GM19455 (cell line): ENCODE measurements at regions not wholly inside any gene's neighbourhood (a gene's known extent, or its start where the extent isn't known, plus 50 kb on each side); places are given as distances from the start of the nearest gene placed in this dataset.
"Not testable (repeated sequence)": the region's sequence is repeated elsewhere in the genome, so short reads cannot be mapped to it uniquely, and the experiment has no call there.

ENCODE experiments used
- ATAC-seq: cut with Tn5 transposase; IDR thresholded peaks from one replicate; pipeline ENCODE4 v1.9.1; 2021; ENCODE audit not compliant: unreplicated experiment

DNA sequence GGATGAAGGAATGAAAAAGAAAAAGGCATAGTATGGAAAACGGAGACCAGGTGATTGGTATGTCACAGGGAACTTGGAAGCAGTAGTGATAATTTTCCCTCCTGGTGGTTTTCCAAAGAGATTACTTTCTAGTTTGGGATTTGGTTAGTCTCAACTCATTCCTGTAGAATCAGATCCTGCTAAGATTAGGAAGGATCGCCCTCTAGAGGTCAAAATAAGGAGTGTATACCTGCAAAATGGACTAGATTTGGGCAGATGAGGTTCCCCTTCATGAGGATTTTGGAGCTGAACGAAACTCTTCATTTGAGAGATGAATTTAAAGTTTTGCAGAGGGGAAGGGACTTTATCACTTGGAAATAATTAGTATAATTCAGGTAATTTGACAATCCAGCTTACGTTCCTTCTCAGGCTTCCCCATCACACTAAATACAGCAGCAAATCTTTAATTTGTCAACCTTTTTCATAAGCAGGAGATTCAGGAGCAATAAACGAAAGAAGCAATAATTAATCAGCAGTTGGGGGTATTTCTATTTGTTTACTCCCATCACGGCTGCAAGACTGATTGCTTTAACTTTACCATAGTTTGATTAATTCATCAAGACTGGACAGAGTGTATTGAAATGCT, 65.2 kb downstream of the CCDC195 start:
- ATAC-seq = peak; percentile 67

DNA sequence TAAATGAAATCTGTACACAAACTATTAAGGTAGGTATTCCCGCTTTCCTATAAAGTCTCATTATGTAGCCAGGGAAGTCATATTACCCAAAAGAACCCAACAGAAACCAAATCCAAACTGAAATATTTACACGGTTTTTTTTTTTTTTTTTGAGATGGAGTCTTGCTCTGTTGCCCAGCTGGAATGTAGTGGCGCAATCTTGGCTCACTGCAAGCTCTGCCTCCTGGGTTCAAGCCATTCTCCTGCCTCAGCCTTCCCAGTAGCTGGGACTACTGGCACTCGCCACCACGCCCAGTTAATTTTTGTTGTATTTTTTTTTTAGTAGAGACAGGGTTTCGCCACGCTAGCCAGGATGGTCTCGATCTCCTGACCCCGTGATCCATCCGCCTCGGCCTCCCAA, 62.5 kb upstream of the CUL3 start:
- not testable (repeated sequence) for ATAC-seq

DNA sequence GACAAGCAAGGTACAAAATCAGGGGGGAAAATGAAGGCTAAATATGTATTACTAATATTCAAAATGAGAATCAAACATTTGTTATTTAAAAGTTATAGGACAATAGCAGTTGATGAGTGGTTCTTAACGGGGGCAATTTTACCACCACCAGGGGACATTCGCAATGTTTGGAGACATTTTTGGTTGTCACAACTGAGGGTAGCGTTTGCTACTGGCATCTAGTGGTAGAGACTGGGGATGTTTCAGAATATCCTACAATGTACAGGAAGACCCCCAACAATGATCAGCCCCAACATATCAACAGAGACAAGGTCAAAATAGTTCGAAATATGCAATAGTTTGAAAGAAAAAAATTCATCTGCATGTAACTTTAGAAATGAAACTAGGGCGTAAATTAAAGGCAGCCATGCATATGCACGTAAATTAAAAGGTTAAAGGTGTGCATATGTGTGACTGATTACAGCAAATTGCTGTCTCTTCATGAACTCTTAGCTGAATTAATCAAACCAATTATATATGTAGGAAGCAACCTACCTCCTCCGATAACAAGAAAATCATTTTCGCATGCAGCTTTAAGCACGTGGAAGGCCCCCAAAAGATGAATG, 61.2 kb upstream of the CUL3 start:
- ATAC-seq = peak; percentile 71

DNA sequence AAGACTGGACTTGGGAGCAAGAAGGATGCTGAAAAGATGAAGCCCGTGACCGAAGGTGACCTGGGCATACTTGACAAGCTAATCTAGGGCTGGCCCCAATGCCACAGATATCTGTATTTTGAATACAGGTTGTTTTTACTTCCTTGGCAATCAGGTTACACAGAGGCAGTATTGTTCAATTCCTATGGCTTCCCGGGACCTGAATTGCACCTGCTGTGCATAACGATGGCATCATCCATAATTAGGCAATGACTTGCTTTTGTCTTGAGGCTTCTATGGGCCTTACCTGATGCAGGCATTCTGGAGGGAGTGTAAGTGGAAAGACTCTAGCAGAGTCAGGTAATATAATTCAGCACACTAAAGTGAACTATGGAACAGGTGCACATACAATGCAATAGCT, 60.6 kb upstream of the CUL3 start:
- ATAC-seq = no peak

DNA sequence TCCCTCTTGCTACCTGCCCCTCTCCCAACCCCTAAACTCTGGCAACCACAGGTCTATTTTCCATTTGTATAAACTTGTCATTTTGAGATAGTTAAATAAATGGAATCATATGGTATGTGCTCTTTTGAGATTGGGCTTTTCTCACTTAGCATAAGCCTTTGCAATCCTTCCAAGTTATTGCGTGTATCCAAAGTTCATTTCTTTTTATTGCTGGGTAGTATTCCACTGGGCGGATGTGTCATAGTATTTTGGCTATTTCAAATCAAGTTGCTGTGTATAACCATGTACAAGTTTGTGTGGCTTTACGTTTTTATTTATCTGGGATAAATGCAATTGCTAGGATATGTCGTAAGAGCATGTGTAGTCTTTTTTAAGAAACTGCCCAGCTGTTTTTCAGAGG, 55.5 kb upstream of the CUL3 start:
- ATAC-seq = no peak

DNA sequence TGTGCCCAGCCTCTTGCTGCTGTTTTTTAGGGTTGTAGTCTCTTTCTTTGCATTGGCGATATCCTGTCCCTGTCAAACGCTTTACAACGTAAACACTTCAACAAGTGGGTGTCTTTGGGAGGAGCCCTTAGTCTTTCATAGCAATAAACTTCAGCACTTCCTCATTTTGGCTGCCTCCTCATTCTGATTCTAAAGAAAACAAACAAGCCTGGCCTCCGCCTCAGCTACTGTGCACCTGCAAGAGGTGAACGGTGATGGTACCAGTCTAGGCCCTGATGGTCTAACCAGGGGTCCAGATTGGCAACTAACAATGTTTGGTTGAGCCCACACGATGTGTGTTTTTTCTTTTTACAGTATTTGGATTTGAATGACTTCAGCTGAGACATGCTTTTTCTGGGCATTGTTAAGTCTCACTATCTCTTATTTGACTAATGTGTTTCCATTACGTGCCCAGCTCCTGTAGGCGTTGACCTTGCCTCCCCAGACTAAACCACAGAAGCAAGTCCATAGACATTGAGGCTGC, 53.2 kb upstream of the CUL3 start:
- ATAC-seq = peak; percentile 95
